ENCODE measurements at regions not wholly inside any gene's neighbourhood (a gene's known extent, or its start where the extent isn't known, plus 50 kb on each side); places are given as distances from the start of the nearest gene placed in this dataset.

DNA sequence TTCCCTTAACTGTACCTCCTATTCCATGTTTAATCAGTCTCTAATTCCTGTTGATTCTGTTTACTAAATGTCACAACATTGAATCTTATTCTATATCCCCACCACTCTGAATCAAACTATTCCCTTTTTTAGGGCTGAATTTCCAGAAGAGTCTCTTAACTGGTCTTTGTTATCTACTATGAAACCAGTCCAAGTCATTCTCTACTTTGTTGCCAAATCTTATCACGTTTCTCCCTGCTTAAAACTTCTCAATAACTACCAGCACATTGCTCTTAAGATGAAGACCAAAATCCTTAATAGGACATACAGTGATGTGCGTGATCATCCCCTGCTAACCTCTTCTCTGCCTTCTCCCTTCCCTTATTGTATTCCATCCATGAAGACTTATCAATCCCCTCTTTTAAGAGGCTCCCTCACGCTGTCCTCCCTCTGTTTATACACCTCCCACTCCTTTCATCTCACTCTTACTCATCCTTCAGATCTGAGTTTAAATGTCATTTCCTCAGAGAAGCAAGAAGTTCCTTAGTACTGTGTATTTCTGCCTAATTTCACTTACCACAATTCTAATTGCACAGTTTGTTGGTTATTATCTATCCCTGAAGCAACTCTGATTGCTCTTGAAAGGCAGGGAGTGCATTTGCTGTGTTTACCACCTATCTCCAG is 143.0 kb upstream of the AHI1 start:
- Mint-ChIP-seq H3K27me3 (ENCODE audit: low read depth) (no peaks in the 10 kb centered on the region), H3K27ac (ENCODE audit: unreplicated experiment) (no peak overlapping the region), H3K9me3 (no peaks in the 10 kb centered on the region), H3K4me1 (no peaks in the 10 kb centered on the region), H3K36me3 (ENCODE audit: low read depth) (no peaks in the 10 kb centered on the region), H3K4me3 (no peak overlapping the region)
- no peak for DNase-seq (ENCODE audit: low read depth, low spot score)
- TF ChIP-seq, protein P1, sequence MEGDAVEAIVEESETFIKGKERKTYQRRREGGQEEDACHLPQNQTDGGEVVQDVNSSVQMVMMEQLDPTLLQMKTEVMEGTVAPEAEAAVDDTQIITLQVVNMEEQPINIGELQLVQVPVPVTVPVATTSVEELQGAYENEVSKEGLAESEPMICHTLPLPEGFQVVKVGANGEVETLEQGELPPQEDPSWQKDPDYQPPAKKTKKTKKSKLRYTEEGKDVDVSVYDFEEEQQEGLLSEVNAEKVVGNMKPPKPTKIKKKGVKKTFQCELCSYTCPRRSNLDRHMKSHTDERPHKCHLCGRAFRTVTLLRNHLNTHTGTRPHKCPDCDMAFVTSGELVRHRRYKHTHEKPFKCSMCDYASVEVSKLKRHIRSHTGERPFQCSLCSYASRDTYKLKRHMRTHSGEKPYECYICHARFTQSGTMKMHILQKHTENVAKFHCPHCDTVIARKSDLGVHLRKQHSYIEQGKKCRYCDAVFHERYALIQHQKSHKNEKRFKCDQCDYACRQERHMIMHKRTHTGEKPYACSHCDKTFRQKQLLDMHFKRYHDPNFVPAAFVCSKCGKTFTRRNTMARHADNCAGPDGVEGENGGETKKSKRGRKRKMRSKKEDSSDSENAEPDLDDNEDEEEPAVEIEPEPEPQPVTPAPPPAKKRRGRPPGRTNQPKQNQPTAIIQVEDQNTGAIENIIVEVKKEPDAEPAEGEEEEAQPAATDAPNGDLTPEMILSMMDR (conservative IDR thresholded peaks at IDR 0.05): no peak

DNA sequence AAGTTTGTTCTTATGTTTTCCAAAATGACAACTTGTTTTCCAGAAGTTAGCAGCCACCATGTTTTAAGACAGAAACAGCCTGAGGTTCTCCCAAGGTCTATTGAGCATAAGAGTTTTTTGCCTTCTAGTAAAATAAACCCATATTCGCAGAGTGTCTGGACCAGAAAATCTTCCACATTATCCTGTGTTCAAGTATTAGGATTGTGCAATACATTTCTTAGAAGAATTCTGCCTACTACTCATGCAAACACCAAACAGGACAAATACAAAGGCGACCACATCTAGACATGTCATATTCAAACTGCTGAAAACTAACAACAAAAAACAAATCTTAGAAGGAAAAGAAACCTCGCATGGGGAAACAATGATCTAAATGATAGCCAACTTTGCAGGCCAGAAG is 145.4 kb upstream of the AHI1 start:
- TF ChIP-seq, protein P1 (conservative IDR thresholded peaks at IDR 0.05): no peak
- Mint-ChIP-seq H3K27me3 (ENCODE audit: low read depth) (no peaks in the 10 kb centered on the region), H3K4me3 (no peak overlapping the region), H3K9me3 (peaks cover 1% of the 10 kb centered on the region), H3K4me1 (no peaks in the 10 kb centered on the region), H3K36me3 (ENCODE audit: low read depth) (no peaks in the 10 kb centered on the region), H3K27ac (ENCODE audit: unreplicated experiment) (no peak overlapping the region)
- DNase-seq (ENCODE audit: low read depth, low spot score): no peak

DNA sequence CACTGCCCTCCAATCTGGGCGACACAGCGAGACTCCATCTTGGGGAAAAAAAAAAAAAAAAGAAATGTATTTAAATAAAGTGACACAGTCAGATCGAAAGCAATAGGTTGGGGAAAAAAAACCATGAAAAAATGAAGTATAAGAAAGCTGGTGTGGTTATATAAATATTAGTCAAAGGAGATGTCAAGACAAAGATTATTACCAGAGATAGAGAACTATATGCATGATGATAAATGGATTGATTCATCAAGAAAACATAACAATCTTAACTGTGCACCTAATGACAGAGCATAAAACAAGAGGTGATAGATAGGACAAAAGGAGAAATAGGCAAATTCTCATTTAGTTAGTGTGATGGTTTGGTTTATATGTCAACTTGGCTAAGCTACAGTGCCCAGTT is 146.9 kb upstream of the AHI1 start:
- peaks cover 10% of the 10 kb centered on the region for H3K9me3 Mint-ChIP-seq
- H3K4me1 Mint-ChIP-seq: no peaks in the 10 kb centered on the region
- TF ChIP-seq, protein P1 (conservative IDR thresholded peaks at IDR 0.05): no peak
- no peaks in the 10 kb centered on the region for H3K27me3 Mint-ChIP-seq (ENCODE audit: low read depth)
- no peak overlapping the region for H3K4me3 Mint-ChIP-seq
- no peak for DNase-seq (ENCODE audit: low read depth, low spot score)
- no peak overlapping the region for H3K27ac Mint-ChIP-seq (ENCODE audit: unreplicated experiment)
- no peaks in the 10 kb centered on the region for H3K36me3 Mint-ChIP-seq (ENCODE audit: low read depth)

DNA sequence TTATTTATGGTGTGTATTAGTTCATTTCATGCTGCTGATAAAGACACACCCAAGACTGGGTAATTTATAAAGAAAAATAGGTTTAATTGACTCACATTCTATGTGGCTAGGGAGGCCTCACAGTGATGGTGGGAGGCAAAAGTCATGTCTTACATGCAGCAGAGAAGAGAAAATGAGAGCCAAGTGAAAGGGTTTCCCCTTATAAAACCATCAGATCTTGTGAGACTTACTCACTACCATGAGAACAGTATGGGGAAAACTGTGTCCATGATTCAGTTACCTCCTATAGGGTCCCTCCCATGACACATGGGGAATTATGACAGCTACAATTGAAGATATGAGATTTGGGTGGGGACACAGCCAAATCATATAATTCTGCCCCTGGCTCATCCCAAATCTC is 150.0 kb upstream of the AHI1 start:
- Mint-ChIP-seq H3K9me3 (peaks cover 12% of the 10 kb centered on the region), H3K27ac (ENCODE audit: unreplicated experiment) (no peak overlapping the region), H3K36me3 (ENCODE audit: low read depth) (peaks cover 5% of the 10 kb centered on the region), H3K4me3 (no peak overlapping the region), H3K4me1 (no peaks in the 10 kb centered on the region), H3K27me3 (ENCODE audit: low read depth) (no peaks in the 10 kb centered on the region)
- TF ChIP-seq, protein P1 (conservative IDR thresholded peaks at IDR 0.05): no peak
- DNase-seq (ENCODE audit: low read depth, low spot score): no peak

DNA sequence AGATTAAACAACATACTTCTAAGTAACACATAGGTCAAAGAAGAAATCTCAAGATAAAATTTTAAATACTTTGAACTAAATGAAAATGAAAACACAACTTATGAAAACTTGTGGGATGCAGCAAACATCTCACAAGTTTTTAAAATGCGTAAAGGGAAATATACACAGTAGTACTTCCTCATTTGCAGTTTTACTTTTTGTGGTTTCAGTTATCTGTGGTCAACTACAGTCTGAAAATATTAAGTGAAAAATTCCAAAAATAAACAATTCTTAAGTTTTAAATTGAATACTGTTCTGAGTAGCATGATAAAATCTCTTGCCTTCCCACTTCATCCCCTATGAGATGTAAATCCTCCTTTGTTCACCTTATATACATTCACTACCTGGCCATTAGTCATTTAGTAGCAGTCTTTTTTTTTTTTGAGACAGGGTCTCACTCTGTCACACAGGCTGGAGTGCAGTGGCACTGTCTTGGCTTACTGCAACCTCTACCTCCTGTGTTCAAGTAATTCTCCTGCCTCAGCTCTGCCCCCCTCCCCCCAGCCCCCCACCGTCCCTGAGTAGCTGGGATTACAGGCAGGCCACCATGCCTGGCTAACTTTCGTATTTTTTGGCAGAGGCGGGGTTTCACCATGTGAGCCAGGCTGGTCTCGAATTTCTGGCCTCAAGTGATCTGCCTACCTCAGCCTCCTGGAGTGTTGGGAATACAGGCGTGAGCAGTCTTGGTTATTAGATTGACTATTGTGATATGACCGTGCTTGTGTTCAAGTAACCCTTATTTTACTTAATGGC is 154.6 kb upstream of the AHI1 start:
- Mint-ChIP-seq H3K27ac (ENCODE audit: unreplicated experiment) (no peak overlapping the region), H3K36me3 (ENCODE audit: low read depth) (peaks cover 7% of the 10 kb centered on the region), H3K4me1 (no peaks in the 10 kb centered on the region), H3K9me3 (peaks cover 23% of the 10 kb centered on the region), H3K27me3 (ENCODE audit: low read depth) (no peaks in the 10 kb centered on the region), H3K4me3 (no peak overlapping the region)
- TF ChIP-seq, protein P1 (conservative IDR thresholded peaks at IDR 0.05): no peak
- no peak for DNase-seq (ENCODE audit: low read depth, low spot score)

Measured in neural crest cell (in vitro differentiated cells).